ENCODE measurements at regions not wholly inside any gene's neighbourhood (a gene's known extent, or its start where the extent isn't known, plus 50 kb on each side); places are given as distances from the start of the nearest gene placed in this dataset.

DNA sequence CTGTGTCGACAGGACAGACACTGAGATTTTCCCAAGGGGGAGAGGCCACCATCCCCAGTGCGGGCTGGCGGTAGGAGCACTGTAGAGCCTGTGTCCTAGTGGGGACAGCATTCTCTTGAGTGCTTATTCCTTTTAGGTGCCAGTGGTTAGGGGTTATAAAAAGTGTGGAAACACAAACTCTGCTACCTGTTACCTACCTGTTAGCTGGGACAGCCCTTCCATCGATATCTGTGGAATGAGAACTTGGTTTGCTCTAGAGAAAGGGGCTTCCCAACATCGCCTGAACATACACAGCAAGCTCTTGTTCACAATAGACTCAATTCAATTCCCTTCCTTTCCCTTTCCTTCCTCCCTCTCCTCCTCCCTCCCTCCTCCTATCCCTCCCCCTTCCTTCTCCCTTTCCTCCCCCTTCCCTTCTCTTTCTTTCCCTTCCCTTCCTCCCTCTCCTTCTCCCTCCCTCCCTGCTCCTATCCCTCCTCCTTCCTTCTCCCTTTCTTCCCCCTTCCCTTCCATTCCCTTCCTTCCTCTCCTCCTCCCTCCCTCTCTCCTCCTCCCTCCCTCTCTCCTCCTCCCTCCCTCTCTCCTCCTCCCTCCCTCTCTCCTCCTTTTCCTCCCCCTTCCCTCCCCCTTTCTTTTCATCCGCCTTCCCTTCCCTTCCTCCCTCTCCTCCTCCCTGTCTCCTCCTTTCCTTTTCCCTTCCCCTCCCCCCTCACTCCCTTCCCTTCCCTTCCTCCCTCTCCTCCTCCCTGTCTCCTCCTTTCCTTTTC, 188.5 kb downstream of the URI1 start:
- no peak for DNase-seq

DNA sequence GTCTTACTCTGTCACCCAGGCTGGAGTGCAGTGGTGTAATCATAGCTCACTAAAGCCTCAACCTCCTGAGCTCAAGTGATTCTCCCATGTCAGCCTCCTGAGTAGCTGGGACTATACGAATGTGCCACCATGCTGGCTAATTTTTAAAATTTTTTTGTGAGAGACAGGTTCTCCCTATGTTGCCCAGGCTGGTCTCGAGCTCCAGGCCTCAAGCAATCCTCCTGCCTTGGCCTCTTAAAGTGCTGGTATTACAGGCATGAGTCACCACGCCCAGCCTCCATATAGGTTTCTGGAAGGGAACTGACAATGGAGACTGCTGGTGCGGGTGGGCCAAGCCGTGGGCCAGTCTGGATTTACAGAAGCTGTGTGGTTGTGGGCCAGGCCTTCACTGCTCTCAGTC, 189.2 kb downstream of the URI1 start:
- no peak for DNase-seq

DNA sequence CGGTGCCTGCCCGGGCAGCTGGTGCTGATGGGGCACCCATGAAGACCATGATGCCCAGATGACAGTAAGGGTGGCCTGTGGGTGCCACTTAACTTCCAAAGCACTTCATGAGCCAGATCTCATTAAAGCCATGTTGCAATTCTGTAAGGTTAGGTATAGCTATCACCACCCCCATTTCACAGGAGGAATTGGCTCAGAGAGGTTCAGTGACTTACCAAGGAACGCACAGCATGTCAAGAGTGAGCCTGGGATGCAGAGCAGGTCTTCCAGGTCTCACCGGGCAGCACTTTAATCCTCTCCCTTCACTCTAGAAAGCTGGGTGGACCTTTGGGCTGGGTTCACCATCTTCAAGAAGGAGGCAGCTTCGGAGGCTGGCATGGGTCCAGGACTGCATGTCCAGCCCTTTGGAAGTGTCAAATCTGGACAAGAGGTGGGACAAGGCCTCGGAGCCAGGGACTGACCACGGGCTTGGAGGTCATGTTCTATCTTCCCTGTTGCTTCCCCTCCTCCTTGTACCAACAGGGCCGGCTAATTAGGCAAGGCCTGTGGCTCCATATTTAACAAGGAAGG, 189.8 kb downstream of the URI1 start:
- no peak for DNase-seq

DNA sequence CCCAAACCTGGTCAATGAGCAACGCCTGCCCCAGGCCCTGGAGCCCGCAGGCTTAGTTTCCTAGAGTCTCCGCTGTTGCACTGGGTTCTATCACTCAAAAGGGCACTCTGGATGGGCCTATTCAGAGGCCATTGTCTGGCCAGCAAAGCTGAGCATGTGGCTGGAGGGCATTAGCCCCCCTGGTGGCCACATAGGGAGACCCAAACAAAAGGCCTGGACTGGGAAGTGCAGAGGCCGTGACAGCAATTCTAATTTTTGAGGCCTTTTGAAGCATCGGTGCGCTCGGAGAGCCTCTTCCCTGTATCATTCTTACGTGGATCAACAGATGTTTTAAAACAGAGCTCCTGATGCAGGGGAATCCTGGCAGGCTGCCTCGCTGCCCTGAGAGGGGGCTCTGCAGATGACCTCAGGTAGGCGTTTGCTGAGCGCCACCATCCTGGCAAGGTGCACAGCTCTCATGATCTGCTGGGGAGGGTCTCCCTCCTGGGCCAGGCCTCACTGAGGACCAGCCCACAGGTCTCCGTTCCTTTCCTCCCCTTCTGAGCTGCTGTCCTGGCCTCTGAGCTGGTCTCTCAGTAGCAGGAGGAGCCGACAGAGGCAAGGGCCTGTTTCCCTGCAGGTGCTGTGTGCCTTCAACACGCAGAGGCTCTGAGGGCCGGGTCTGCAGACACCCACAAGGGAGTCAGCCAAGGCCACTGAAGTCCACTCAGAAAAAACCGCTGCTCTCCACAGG, 190.5 kb downstream of the URI1 start:
- no peak for DNase-seq

DNA sequence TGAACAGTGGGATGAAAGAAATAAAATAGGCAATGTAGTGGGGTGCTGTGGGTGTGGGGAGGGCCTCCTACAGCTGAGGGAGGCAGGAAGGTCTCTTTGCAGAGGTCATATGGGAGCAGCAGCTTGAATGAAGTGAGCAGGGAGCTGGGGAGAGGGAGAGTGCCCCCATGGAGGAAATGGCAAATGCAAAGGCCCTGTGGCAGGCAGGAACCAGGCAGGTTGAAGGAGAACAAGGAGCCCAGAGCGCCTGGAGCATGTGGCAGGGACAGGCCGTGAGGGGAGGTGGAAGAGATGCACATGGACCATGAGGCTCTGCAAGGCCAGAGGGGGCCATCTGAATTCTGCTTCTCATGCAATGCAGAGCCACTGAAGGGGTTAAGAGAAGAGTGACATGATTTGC, 191.8 kb downstream of the URI1 start:
- DNase-seq = no peak

DNA sequence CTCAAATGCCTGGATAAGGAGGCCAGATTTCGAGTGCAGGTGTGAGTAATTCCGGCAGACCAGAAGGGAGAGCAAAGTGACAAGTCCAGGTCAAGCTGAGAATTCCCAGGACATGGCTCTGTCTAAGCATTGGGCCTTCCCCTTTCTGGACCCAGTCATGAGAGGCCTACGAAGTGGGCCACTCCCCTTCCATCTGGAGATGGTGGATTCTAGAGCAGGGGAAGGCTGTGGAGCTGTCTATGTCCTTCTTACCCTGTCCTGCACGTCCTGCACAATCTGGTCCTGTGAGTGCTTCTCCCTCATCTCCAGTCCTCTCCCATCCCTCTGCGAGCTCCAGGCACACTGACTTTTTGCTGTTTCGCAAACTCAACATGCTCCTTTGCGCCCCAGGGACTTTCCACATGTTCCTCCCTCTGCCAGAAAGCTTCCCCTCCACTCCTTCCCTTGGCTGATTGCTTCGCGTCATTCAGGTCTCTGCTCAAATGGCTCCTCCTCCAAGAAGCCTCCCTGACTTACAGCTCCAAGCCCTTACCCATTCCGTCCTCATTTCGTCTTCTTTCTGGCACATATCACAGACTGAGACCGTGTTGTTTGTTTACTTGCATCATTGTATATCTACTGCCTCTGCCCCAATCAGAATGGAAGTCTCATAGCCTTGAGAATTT, 193.2 kb downstream of the URI1 start:
- no peak for DNase-seq

DNA sequence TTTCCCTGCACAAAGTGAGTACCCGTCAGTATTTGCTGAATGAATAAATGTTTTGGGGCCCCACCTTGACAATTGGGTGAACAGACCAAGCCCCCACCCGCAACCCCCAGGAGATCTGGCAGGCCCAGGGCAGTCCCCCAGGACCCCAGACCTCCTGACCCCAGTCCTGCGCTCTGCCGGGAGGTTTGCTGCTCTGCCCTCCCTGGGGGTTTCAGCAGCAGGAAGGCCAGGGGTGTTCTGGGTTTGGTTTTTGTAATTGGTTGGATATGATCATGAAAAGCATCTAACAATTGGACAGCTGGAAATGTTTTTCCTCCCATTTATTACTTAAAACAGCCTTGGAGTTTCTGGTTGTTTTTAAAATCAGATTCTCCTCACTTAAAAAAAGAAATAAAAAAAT, 193.8 kb downstream of the URI1 start:
- DNase-seq = no peak

DNA sequence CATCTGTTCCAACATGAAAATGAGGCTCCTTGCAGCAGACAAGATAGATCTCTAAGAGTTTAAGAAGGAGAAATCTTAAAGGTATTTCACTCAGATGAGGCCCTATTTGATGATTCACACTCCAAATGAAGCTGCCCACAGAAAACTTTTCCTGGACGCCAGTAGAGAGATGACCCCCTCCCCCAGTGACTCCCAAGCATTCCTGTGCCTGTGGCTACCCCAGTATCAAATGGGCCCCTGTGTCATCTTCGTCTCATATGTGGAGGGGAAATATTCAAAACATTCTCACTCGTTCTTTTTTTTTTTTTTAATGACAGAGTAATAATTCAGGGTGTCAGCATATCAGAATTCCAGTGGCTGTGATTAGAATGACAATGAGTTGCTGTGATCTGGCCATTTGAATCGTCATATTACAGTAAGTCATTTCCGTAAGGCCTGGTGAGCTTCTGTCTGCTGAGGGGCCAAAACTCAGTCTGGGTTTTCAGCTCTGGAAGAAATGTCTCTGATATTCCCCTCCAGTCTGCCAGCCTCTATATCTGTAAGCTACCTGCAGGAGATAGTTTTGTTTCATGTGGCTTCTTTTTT, 194.7 kb downstream of the URI1 start:
- no peak for DNase-seq

DNA sequence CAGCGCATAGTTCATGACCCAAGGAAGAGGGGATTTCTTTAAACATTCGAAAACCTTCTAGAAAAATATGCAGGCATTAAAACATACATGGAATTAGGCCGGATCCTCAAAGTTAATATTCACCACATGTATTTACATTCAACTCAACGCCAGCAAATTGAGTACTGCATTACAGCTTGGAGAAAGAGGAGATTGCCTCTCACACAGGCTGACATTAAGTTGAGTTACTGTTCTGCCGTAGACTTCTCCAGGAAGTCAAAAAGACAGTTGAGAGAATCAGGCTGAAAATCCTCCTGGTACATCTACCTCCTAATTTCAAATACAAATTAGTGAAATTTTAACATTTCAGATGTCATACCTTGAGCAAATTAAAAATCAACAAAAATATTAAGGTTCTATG, 195.7 kb downstream of the URI1 start:
- no peak for DNase-seq

DNA sequence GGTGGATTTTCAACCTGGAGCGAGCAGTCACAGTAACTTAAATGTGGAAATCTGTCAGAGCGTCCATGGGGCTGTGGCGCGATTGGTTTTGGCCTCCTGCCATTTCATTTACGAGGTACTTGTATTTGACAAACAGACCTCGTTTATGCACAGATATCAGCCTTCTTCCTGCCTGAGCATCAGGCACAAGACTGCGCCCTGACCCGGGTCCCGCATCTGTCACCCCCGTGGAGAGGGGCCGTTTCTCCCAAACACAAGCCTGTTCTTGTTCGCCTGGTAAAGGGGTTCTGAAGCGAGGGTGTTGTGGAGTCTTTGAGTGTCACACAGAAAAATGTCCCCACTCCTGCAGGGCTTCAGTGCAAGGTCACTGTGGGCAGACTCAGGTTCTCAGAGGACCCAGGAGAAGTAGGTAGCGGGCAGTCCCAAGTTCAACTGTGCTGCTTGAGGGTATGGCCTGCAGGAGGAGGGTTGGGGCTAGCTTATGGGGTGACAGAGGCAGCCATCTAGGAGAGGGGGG, 202.3 kb downstream of the URI1 start:
- DNase-seq = no peak

DNA sequence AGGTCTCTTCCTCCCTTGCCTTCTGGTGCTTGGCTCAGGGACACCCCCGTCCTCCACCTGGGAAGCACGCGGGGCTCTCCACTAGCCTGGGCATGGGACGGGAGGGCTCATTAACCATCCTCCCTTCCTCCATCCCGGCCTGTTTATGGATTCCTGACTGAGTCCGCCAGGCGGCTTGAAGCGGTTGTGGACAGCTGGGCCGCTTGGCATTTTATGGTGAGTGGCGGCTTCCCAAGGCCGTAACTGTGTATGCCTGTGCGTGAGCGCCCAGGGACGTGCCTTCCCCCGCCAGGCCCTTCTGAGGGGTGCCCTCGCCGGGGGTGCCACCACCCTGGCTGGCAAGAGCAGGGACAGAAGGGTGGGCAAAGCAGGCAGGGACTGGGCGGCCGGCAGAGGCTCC, 202.8 kb downstream of the URI1 start:
- DNase-seq = no peak

DNA sequence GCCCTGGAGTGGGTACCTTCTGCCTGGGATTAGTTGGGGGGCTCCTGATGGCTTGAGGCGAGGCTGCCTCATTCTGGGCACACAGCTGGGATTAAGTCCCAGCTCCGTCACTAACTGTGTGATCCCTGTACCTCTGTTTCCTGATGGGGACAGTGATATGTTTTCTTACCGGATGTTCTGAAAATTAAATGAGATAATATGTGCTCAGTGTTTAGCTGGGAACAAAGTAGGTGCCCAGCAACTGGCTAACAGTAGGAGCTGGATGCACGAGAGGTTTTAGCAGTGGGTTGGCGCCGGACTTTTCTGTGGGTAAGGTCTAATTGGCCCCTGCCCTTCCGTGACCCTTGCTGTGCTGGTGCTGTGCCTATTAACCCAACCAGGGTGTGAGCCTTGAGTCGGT, 203.4 kb downstream of the URI1 start:
- DNase-seq = no peak

DNA sequence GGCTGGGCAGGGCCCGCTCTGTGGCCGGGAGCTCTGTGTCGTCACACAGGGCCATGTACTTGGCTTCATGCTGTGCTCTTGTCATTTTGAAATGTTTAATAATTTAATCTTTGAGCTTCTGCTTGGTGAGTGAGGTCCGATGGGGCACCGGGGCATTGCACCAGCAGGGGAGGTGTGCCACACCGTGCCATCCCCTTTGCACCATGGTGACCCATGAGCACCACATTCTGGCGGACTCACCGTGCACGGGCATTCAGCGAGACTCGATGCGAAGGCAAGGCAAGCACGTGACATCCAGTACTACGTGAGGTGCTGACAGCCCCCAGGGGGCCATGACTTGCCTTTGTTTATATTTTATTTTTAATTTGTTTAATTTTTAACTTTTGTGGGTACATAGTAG, 204.3 kb downstream of the URI1 start:
- no peak for DNase-seq

DNA sequence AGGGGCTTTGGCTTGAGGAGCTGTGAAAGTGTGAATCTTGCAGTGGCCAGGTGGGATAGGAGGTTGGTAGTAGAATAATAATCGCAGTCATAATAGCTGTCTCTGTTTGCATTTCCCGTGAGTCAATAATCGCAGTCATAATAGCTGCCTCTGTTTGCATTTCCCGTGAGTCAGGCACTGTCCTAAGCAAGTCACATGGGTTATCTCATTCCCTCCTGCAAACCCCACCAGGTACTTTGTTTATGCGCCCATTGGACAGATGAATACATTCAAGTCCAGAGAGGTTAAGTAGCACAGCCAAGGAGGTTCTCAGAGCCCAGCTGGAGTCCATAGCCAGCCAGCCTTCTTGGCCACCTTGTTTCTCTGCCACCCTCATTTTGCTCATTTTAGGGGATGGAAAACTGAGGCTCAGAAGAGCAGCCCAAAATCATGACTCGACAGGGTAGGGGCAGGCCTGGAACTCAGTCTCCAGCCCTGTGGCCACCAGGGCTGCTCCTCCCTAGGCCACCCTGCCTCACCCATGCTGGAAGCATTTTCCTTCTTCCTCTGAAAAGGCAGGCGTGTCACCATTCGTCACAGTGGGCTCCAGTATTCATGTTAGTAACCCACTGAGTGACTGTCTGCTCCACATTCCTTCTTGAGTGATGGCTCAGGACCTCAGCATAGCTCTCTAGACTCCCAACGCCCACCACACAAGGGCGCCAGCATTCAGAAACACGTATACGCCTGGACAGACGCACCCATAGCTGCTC, 206.2 kb downstream of the URI1 start:
- DNase-seq = no peak

DNA sequence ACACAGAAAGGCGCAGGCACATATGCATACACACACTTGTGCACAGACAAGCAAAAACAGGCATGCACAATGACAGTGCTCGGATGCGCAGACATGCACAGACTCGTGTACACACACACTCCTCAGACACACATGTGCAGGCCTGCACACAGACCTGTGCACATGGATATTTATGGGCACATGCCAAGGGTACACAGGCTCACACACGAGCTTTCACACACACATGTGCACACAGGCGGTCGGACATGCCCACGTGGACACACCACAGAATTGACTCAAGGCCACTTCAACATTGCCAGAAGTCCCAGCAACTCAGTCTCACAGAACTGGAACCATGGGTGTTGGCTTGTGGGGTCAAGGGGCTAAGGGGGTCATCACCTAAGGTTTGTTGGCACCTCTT, 206.8 kb downstream of the URI1 start:
- no peak for DNase-seq

DNA sequence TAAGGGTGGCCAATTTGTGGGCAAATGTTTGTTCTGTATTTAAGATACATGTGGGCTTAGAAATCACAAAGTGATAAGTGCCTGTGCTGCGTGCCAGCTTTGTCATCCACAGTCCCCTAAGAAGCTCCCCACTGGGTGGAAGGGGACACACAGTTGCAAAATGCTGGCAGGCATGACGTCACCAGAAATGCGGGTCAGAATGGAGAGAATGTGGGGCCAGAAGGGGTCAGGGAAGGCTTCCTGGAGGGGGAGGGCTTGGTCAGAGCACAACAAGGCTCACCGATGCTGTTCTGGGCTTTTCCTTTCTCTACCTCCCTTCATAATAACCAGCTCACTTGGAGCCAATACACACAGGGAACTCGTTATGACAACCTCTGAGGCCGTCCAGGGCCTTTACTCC, 207.3 kb downstream of the URI1 start:
- DNase-seq = no peak

DNA sequence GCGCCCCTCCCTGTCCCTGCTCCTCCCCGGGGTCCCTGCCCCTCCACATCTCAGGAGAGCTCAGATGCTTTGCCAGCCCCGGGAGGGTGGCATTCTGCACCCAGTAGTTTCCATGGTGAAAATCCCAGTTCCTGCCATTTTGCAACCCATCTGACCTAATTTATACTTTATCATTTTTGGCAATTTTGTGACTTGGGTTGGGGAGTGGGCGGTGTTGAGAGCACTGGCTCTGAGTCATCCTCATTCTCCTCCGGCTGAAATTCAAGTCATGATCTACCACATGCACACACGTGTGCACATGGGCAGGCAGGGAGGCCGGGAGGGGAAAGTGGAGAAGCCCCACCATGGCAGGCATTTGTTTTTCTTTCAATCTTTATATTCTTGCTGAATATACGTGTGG, 208.6 kb downstream of the URI1 start:
- DNase-seq = no peak

DNA sequence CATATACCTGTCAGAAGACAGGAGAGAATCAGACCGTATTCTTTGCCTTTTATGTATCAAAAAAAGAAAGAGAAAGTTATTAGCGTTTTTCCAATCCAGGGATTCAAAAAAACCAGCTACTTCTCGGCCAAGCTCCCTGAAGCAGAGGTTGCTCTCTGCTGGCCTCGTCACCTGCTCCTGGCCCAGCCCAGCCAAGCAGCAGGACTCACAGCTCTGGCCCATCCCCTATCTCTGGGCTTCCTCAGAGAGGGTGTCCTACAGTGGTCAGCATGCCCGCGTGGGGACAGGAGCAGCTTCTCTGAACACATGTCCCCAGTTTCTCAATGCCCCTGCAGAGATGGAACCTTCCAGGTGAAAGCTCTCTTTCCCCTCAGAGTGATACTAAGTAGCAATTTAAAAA, 209.0 kb downstream of the URI1 start:
- no peak for DNase-seq

DNA sequence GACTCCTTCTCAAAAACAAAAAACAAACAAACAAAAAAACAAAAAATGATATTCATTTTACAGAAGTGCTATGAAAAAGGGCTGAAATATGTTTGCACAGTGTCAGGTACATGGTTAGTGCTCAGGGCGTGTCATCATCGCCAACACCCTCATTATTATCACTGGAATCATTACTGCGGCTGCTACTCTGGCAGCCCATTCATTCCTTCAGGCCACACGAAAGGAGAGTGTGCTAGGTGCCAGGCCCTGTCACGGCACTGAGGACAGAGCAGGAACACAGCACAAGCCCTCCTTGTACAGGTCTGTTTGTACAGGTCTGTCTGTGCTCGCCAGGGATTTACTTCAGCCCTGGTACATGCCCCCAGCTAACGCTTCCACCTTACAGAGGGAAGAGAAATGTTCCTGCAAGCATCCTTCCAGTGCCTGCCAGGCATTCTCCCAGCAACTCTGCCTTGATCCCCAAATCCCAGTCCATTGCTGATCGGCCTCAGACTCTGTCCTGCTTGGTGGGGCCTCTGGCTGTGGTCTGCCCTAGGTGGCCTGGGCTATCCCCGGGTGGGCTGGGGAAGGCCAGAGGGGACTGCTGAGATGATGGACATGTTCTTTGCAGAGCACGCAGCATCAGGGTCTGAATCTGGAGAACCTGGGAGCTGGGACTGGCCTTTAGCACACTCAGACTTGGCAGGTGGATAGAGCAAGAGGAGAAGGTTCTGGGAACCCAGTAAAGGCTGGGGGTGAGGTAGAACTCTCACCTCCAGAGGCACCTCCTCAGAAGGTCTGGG, 210.7 kb downstream of the URI1 start:
- no peak for DNase-seq

DNA sequence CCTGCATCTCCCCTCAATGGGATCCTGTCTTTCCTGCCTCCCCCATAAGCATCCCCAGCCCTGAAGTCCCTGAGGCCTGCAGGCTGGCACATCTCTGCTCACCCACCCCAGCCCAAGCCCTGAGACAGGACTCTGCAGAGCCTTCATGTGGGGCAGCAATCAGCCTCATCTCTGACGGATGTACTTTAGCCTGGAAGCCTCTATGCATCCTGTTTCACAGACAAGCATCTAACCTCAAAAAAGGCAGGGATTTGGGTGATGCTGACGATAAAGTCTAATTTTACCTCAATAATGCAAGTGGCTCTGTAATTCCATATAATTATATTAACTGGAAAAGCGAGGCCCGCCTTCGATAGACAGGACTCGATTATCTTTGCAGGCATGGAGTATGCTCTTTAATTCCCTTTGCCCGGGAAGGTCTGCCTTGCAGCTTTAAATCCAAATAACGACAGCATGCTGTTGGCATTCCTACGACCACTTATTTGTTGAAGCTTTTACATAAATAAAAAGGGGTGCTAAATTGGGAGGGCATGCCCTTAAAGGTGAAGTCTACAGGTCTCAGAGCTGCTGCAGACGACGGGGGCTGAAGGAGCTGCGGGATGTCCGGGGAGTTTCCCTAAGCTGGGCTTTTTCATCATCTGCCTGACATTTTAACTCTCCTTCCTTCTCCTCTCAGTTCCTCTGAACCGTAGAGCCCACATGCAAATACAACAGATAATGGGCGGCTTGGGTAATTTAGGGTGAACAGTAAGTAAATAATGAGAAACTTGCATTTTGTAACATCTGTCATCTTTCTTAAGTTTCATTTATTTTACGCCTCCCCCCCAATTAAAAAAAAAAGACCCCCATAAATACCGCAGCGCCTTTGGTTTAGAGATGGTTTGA, 211.5 kb downstream of the URI1 start:
- DNase-seq = no peak

DNA sequence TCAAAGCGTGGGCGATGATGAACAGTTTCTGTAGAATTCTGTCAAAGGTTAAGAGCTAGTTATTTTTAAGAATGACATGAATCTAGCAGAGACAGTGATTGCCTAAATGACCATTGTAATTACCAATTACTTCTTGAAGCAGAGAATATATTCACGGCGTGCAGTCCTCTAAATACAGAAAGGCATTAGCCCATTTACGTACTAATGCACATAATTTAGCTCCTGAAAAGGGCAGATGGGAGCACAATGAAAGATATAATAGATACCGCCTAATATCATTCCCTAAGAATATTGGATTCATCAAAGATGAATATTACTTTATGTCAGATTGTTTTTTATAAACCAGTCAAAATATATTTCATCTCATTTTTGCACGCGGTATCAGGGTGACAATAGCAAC, 212.4 kb downstream of the URI1 start:
- no peak for DNase-seq

Data from hematopoietic multipotent progenitor cell treated with erythropoietin and hydrocortisone succinate and interleukin-3 and kit ligand, for 8 days (in vitro differentiated cells).